ENCODE measurements at regions not wholly inside any gene's neighbourhood (a gene's known extent, or its start where the extent isn't known, plus 50 kb on each side); places are given as distances from the start of the nearest gene placed in this dataset.

DNA sequence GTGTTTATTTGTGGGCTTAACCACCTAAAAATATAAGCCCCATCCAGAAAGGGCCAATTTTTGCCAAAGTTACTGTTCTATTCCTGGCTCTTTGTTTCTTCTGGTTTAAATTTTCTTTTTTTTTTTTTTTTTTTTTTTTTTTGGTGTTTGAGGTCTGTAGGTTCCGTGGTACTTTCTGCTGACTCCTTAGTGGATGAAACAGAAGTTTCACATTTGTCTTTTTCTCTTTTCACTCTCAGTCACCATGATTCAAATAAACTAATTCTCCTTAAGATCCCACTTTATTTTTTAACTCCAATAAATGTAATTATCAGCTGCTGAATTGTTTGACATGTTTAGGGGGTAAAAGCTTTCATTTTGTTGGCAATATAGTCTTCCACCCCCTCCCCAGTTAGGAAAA lies 322.3 kb downstream of the CHRM3 start:
- H3K27me3 ChIP-seq (ENCODE audit: control insufficient read depth, extremely low read depth, insufficient read depth, low read length): no peaks in the 10 kb centered on the region
- dilution Hi-C loops (cut with MboI; ENCODE audit: extremely low pct_ligation_motif_present, low sequenced_read_pairs): no loop called here
- H3K4me1 ChIP-seq (ENCODE audit: control insufficient read depth, extremely low read depth, insufficient read depth, low read length): no peaks in the 10 kb centered on the region
- TF ChIP-seq EZH2 (IDR thresholded peaks at IDR 0.05; ENCODE audit: low read length): no peak
- TF ChIP-seq, protein P1, sequence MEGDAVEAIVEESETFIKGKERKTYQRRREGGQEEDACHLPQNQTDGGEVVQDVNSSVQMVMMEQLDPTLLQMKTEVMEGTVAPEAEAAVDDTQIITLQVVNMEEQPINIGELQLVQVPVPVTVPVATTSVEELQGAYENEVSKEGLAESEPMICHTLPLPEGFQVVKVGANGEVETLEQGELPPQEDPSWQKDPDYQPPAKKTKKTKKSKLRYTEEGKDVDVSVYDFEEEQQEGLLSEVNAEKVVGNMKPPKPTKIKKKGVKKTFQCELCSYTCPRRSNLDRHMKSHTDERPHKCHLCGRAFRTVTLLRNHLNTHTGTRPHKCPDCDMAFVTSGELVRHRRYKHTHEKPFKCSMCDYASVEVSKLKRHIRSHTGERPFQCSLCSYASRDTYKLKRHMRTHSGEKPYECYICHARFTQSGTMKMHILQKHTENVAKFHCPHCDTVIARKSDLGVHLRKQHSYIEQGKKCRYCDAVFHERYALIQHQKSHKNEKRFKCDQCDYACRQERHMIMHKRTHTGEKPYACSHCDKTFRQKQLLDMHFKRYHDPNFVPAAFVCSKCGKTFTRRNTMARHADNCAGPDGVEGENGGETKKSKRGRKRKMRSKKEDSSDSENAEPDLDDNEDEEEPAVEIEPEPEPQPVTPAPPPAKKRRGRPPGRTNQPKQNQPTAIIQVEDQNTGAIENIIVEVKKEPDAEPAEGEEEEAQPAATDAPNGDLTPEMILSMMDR (optimal IDR thresholded peaks at IDR 0.05 in 1 of 3, IDR thresholded peaks at IDR 0.05 in 1 of 3, conservative IDR thresholded peaks at IDR 0.05 in 1 of 3; ENCODE audit: extremely low read depth in 1 of 3, insufficient read depth in 2 of 3, low read length in 3 of 3): no peak
- DNase-seq (ENCODE audit: low read depth, low spot score): no peak
- no peaks in the 10 kb centered on the region for H4K20me1 ChIP-seq (ENCODE audit: control insufficient read depth, extremely low read depth, insufficient read depth, low read length)
- no peak overlapping the region for H3K9ac ChIP-seq (ENCODE audit: control insufficient read depth, extremely low read depth, insufficient read depth, low read length)
- H3K9me1 ChIP-seq (ENCODE audit: control insufficient read depth, extremely low read depth, insufficient read depth, low read length): no peaks in the 10 kb centered on the region
- no peaks in the 10 kb centered on the region for H3K36me3 ChIP-seq (ENCODE audit: control insufficient read depth in 2 of 2, extremely low read depth in 1 of 2, insufficient read depth in 2 of 2, low read length in 2 of 2)
- no peak overlapping the region for H2AFZ ChIP-seq (ENCODE audit: control insufficient read depth, low read length)
- no peaks in the 10 kb centered on the region for H3K79me2 ChIP-seq (ENCODE audit: control insufficient read depth, insufficient read depth, low read length)
- H3K4me2 ChIP-seq (ENCODE audit: control insufficient read depth, extremely low read depth, insufficient read depth, low read depth, low read length): no peak overlapping the region
- FAIRE-seq: no peak
- H3K27ac ChIP-seq (ENCODE audit: control insufficient read depth, insufficient read depth, low read length): no peak overlapping the region
- peaks cover 6% of the 10 kb centered on the region for H3K9me3 ChIP-seq (ENCODE audit: control insufficient read depth, low read depth, low read length)
- H3K4me3 ChIP-seq (ENCODE audit: control insufficient read depth in 2 of 3, extremely low read depth in 1 of 3, insufficient read depth in 2 of 3, low read depth in 1 of 3, low read length in 3 of 3): no peak overlapping the region

DNA sequence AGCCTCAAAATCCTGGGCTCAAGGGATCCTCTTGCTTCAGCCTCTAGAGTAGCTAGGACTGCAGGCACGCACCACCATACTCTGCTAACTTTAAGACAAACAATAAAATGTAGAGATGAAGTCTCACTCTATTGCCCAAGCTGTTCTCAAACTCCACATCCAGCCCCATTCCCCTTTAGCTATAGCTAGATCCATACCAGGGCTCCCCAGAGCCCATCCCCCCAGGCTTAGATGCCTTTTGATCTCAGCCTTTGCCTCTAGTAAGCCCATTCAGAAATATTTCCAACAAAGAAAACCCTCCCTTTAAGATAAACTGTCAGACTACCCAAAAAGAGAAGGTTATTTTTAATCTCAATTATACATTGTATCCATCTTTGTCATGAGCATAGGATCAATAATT lies 325.4 kb downstream of the CHRM3 start:
- H4K20me1 ChIP-seq (ENCODE audit: control insufficient read depth, extremely low read depth, insufficient read depth, low read length): no peaks in the 10 kb centered on the region
- no peak overlapping the region for H3K9ac ChIP-seq (ENCODE audit: control insufficient read depth, extremely low read depth, insufficient read depth, low read length)
- DNase-seq (ENCODE audit: low read depth, low spot score): no peak
- H3K9me1 ChIP-seq (ENCODE audit: control insufficient read depth, extremely low read depth, insufficient read depth, low read length): no peaks in the 10 kb centered on the region
- dilution Hi-C loops (cut with MboI; ENCODE audit: extremely low pct_ligation_motif_present, low sequenced_read_pairs): no loop called here
- no peak overlapping the region for H3K4me3 ChIP-seq (ENCODE audit: control insufficient read depth in 2 of 3, extremely low read depth in 1 of 3, insufficient read depth in 2 of 3, low read depth in 1 of 3, low read length in 3 of 3)
- H3K4me2 ChIP-seq (ENCODE audit: control insufficient read depth, extremely low read depth, insufficient read depth, low read depth, low read length): no peak overlapping the region
- H3K27me3 ChIP-seq (ENCODE audit: control insufficient read depth, extremely low read depth, insufficient read depth, low read length): no peaks in the 10 kb centered on the region
- FAIRE-seq: no peak
- H3K36me3 ChIP-seq (ENCODE audit: control insufficient read depth in 2 of 2, extremely low read depth in 1 of 2, insufficient read depth in 2 of 2, low read length in 2 of 2): no peaks in the 10 kb centered on the region
- no peaks in the 10 kb centered on the region for H3K9me3 ChIP-seq (ENCODE audit: control insufficient read depth, low read depth, low read length)
- no peaks in the 10 kb centered on the region for H3K79me2 ChIP-seq (ENCODE audit: control insufficient read depth, insufficient read depth, low read length)
- no peak overlapping the region for H2AFZ ChIP-seq (ENCODE audit: control insufficient read depth, low read length)
- H3K27ac ChIP-seq (ENCODE audit: control insufficient read depth, insufficient read depth, low read length): no peak overlapping the region
- TF ChIP-seq, protein P1 (optimal IDR thresholded peaks at IDR 0.05 in 1 of 3, IDR thresholded peaks at IDR 0.05 in 1 of 3, conservative IDR thresholded peaks at IDR 0.05 in 1 of 3; ENCODE audit: extremely low read depth in 1 of 3, insufficient read depth in 2 of 3, low read length in 3 of 3): no peak
- no peak for TF ChIP-seq EZH2 (IDR thresholded peaks at IDR 0.05; ENCODE audit: low read length)
- no peaks in the 10 kb centered on the region for H3K4me1 ChIP-seq (ENCODE audit: control insufficient read depth, extremely low read depth, insufficient read depth, low read length)

Measured in keratinocyte (primary cell).